KMS-11 (cell line): ENCODE measurements at regions not wholly inside any gene's neighbourhood (a gene's known extent, or its start where the extent isn't known, plus 50 kb on each side); places are given as distances from the start of the nearest gene placed in this dataset.
"Not testable (repeated sequence)": the region's sequence is repeated elsewhere in the genome, so short reads cannot be mapped to it uniquely, and the experiment has no call there.

Experiments used
- H2AFZ ChIP-seq: fragments of 200-600 bp; sonication (generic); 2 replicates; pipeline ENCODE4 v1.6.1; 2016; ENCODE audit warnings: antibody characterized with exemption, mixed run types, low read depth
- H3K27ac ChIP-seq: fragments of 200-600 bp; sonication (generic); 2 replicates; pipeline ENCODE4 v1.6.1; 2016; ENCODE audit warnings: mild to moderate bottlenecking, mixed run types
- H3K27me3 ChIP-seq: fragments of 200-600 bp; sonication (generic); 2 replicates; pipeline ENCODE4 v1.6.1; 2017; ENCODE audit warnings: mild to moderate bottlenecking, low read depth, mixed run types, moderate library complexity; ENCODE audit not compliant: insufficient read depth
- H3K36me3 ChIP-seq: fragments of 200-600 bp; sonication (generic); 2 replicates; pipeline ENCODE4 v1.6.1; 2017; ENCODE audit warnings: mild to moderate bottlenecking, mixed run types; ENCODE audit not compliant: insufficient read depth
- H3K4me1 ChIP-seq: fragments of 200-600 bp; sonication (generic); 2 replicates; pipeline ENCODE4 v1.6.1; 2016; ENCODE audit warnings: mild to moderate bottlenecking, low read depth, mixed run types; ENCODE audit not compliant: poor library complexity, severe bottlenecking
- H3K4me2 ChIP-seq: fragments of 200-600 bp; sonication (generic); 2 replicates; pipeline ENCODE4 v1.7.0; 2016; ENCODE audit warnings: mild to moderate bottlenecking, mixed run types
- H3K4me3 ChIP-seq: fragments of 200-600 bp; sonication (generic); IDR thresholded peaks from 2 replicates; pipeline ENCODE4 v1.6.1; 2017; ENCODE audit warnings: low read depth, low read length, mixed read lengths; ENCODE audit not compliant: insufficient read depth
- H3K79me2 ChIP-seq: fragments of 200-600 bp; sonication (generic); 2 replicates; pipeline ENCODE4 v1.6.1; 2016; ENCODE audit warnings: low read depth, mixed run types; ENCODE audit not compliant: insufficient read depth
- H3K9ac ChIP-seq: fragments of 200-600 bp; sonication (generic); 2 replicates; pipeline ENCODE4 v1.6.1; 2016; ENCODE audit warnings: mild to moderate bottlenecking, mixed run types
- H4K20me1 ChIP-seq: fragments of 200-600 bp; sonication (generic); 2 replicates; pipeline ENCODE4 v1.6.1; 2016; ENCODE audit warnings: mild to moderate bottlenecking, mixed run types; ENCODE audit not compliant: insufficient read depth
- TF ChIP-seq, protein P1 (sequence below): fragments of 200-600 bp; sonication (generic); conservative IDR thresholded peaks from 2 replicates; pipeline ENCODE4 v1.6.1; 2017; ENCODE audit warnings: low read depth, mild to moderate bottlenecking, antibody characterized with exemption, low read length, moderate library complexity, mixed read lengths

DNA sequence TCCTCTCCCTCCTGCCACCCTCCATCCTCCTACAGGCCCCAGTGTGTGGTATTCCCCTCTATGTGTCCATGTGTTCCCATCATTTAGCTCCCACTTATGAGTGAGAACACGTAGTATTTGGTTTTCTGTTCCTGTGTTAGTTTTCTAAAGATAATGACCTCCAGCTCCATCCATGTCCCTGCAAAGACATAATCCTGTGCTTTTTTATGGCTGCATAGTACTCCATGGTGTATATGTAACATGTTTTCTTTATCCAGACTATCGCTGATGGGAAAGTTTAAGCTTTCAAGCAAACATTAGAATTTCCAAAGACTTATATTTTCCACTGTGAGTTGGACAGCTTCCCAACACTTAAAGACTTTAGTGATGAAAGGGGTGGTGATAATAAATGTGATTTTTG is 105.9 kb upstream of the PIAS1 start:
- Histone ChIP-seq H3K4me1 (no peaks in the 10 kb centered on the region), H3K4me2 (no peak overlapping the region), H3K79me2 (no peaks in the 10 kb centered on the region), H2AFZ (no peak overlapping the region), H4K20me1 (no peaks in the 10 kb centered on the region), H3K36me3 (no peaks in the 10 kb centered on the region), H3K27me3 (no peaks in the 10 kb centered on the region), H3K27ac (no peak overlapping the region), H3K9ac (no peak overlapping the region), H3K4me3 (no peak overlapping the region)
- TF ChIP-seq, protein P1, sequence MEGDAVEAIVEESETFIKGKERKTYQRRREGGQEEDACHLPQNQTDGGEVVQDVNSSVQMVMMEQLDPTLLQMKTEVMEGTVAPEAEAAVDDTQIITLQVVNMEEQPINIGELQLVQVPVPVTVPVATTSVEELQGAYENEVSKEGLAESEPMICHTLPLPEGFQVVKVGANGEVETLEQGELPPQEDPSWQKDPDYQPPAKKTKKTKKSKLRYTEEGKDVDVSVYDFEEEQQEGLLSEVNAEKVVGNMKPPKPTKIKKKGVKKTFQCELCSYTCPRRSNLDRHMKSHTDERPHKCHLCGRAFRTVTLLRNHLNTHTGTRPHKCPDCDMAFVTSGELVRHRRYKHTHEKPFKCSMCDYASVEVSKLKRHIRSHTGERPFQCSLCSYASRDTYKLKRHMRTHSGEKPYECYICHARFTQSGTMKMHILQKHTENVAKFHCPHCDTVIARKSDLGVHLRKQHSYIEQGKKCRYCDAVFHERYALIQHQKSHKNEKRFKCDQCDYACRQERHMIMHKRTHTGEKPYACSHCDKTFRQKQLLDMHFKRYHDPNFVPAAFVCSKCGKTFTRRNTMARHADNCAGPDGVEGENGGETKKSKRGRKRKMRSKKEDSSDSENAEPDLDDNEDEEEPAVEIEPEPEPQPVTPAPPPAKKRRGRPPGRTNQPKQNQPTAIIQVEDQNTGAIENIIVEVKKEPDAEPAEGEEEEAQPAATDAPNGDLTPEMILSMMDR, result no peak

DNA sequence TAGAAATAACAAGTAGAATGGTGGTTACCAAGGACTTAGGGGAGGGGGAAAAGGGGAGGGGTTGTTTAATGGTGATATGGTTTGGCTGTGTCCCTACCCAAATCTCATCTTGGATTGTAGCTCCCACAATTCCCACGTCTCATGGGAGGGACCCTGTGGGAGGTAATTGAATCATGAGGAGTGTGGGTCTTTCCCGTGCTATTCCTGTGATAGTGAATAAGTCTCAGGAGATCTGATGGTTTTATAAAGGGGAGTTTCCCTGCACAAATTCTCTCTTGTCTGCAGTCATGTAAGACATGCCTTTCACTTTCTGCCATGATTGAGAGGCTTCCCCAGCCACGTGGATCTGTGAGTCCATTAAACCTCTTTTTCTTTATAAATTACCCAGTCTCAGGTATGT is 102.9 kb upstream of the PIAS1 start:
- not testable (repeated sequence) for H3K27ac ChIP-seq, H3K27me3 ChIP-seq, H3K9ac ChIP-seq, H2AFZ ChIP-seq, H3K4me3 ChIP-seq, H3K4me2 ChIP-seq, H4K20me1 ChIP-seq, H3K79me2 ChIP-seq, H3K36me3 ChIP-seq, H3K4me1 ChIP-seq

DNA sequence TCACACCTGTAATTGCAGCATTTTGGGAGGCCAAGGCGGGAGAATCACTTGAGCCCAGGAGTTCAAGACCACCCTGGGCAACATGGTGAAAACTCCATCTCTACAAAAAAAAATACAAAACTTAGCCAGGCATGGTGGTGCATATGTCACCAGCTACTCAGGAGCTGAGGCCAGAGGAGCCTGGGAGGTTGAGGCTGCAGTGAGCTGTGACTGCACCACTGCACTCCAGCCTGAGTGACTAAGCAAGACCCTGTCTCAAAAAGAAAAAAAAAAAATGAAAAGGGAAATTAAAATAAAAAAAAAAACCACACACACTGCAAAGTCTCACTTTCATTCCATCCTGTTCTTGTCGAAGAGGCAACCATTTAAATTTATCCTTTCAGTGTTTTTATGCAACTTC is 100.8 kb upstream of the PIAS1 start:
- Histone ChIP-seq H3K4me2 (no peak overlapping the region), H3K79me2 (no peaks in the 10 kb centered on the region), H3K27me3 (no peaks in the 10 kb centered on the region), H2AFZ (no peak overlapping the region), H3K36me3 (no peaks in the 10 kb centered on the region), H3K27ac (no peak overlapping the region), H3K4me3 (no peak overlapping the region), H3K9ac (no peak overlapping the region), H3K4me1 (peaks cover 6% of the 10 kb centered on the region), H4K20me1 (no peaks in the 10 kb centered on the region)
- TF ChIP-seq, protein P1, result no peak

DNA sequence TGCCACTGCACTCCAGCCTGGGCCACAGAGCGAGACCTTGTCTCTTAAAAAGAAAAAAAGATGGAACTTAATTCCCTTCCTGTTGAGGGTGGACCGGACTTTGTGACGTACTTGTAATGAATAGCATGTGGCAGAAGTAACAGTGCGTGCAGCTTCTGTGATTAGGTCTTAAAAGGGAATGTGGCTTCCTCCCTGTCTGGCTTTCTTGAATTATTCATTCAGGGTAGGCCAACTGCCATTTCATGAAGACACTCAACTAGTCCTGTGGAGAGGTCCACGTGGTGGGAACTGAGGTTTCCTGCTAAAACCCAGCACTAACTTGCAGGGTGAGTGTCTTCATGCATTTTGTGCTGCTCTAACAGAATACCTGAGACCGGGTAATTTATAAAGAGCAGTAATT is 98.9 kb upstream of the PIAS1 start:
- Histone ChIP-seq H3K4me1 (peaks cover 6% of the 10 kb centered on the region), H4K20me1 (no peaks in the 10 kb centered on the region), H2AFZ (no peak overlapping the region), H3K4me2 (no peak overlapping the region), H3K79me2 (no peaks in the 10 kb centered on the region), H3K36me3 (no peaks in the 10 kb centered on the region), H3K27me3 (no peaks in the 10 kb centered on the region), H3K27ac (no peak overlapping the region), H3K9ac (no peak overlapping the region), H3K4me3 (no peak overlapping the region)
- TF ChIP-seq, protein P1, result no peak

DNA sequence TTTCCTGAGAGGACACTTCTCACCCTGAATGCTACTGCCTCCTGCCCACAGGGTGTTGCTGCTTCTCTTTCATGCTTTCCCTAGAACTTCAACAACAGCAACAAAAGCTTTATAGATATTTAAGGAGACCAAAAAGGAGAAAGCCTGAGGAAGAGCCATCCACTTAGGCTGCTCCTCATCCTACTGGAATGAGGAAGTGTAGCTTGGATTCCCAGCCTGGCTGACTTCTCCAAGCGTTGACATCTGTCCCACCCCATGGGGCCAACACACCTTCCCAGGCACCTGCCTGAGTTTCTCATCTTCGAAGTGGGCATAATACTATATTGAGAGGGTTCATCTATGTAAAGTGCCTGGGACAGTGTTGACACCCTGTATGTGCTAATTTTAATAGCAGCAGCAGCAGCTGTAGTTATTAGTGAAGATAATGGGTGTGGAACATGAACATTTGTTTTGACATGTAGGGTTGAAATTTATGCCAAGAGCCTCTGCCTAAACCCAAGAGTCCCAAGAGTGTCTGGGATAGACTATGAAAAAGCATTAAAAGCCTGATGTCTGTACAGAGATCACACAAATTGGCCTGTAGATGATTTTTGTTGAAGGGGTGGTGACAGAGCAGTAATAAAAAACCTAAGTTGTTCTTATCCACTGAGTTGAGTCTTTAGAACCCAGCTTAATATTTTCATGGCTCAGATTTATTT is 96.5 kb upstream of the PIAS1 start:
- peaks cover 19% of the 10 kb centered on the region for H3K4me1 ChIP-seq
- H3K4me3 ChIP-seq, result no peak overlapping the region
- H2AFZ ChIP-seq, result no peak overlapping the region
- TF ChIP-seq, protein P1, result no peak
- no peak overlapping the region for H3K4me2 ChIP-seq
- H3K9ac ChIP-seq, result no peak overlapping the region
- H3K27me3 ChIP-seq, result no peaks in the 10 kb centered on the region
- no peaks in the 10 kb centered on the region for H3K36me3 ChIP-seq
- no peak overlapping the region for H3K27ac ChIP-seq
- H4K20me1 ChIP-seq, result no peaks in the 10 kb centered on the region
- H3K79me2 ChIP-seq, result no peaks in the 10 kb centered on the region
